Neural cell (in vitro differentiated cells): ENCODE measurements at regions not wholly inside any gene's neighbourhood (a gene's known extent, or its start where the extent isn't known, plus 50 kb on each side); places are given as distances from the start of the nearest gene placed in this dataset.

Source experiments
- CTCF ChIP-seq: fragments of 450-650 bp; IDR thresholded peaks from 2 replicates; pipeline ENCODE4 v1.5.1; 2014; ENCODE audit warnings: antibody characterized with exemption, mild to moderate bottlenecking, moderate library complexity; ENCODE audit not compliant: poor library complexity, severe bottlenecking
- EP300 ChIP-seq: fragments of 450-650 bp; conservative IDR thresholded peaks from 2 replicates; pipeline ENCODE4 v1.6.1; 2014; ENCODE audit warnings: antibody characterized with exemption, mild to moderate bottlenecking, moderate library complexity; ENCODE audit not compliant: poor library complexity, severe bottlenecking
- RAD21 ChIP-seq: fragments of 450-650 bp; conservative IDR thresholded peaks from 2 replicates; pipeline ENCODE4 v1.6.1; 2014; ENCODE audit warnings: antibody characterized with exemption, mild to moderate bottlenecking, moderate library complexity

GRCh38 chr22:49083607-49084006 is 744.1 kb downstream of the BRD1 start:
- no peak for TF ChIP-seq CTCF
- no peak for TF ChIP-seq RAD21
- no peak for TF ChIP-seq EP300
